ENCODE measurements at regions not wholly inside any gene's neighbourhood (a gene's known extent, or its start where the extent isn't known, plus 50 kb on each side); places are given as distances from the start of the nearest gene placed in this dataset.

- Histone ChIP-seq H3K4me3 (ENCODE audit: low read depth, low read length) (no peak overlapping the region), H3K27me3 (ENCODE audit: control insufficient read depth, insufficient read depth, low read length) (peaks cover 4% of the 10 kb centered on the region), H3K27ac (ENCODE audit: low read depth, low read length) (no peak overlapping the region), H3K9me3 (ENCODE audit: control insufficient read depth, insufficient read depth, low read length) (no peaks in the 10 kb centered on the region)
- ChIA-PET POLR2A (no interaction called here), CTCF (no interaction called here)
- no peak for TF ChIP-seq CTCF (IDR thresholded peaks at IDR 0.05; ENCODE audit: low read depth, low read length)
- no peak for DNase-seq (ENCODE audit: low read depth, low spot score)
These were observed 130.3 kb upstream of the ATP1A1 start for GRCh38 chr1:116242741-116243140.

- no peaks in the 10 kb centered on the region for H3K9me3 ChIP-seq (ENCODE audit: control insufficient read depth, insufficient read depth, low read length)
- no peak for DNase-seq (ENCODE audit: low read depth, low spot score)
- CTCF ChIA-PET, result no interaction called here
- TF ChIP-seq CTCF (IDR thresholded peaks at IDR 0.05; ENCODE audit: low read depth, low read length), result no peak
- H3K4me3 ChIP-seq (ENCODE audit: low read depth, low read length), result no peak overlapping the region
- H3K27me3 ChIP-seq (ENCODE audit: control insufficient read depth, insufficient read depth, low read length), result peaks cover 4% of the 10 kb centered on the region
- no peak overlapping the region for H3K27ac ChIP-seq (ENCODE audit: low read depth, low read length)
- POLR2A ChIA-PET, result no interaction called here
These were observed 129.6 kb upstream of the ATP1A1 start for GRCh38 chr1:116243333-116244054.

GRCh38 chr1:116246174-116246573 lies 126.9 kb upstream of the ATP1A1 start:
- Histone ChIP-seq H3K9me3 (ENCODE audit: control insufficient read depth, insufficient read depth, low read length) (no peaks in the 10 kb centered on the region), H3K27ac (ENCODE audit: low read depth, low read length) (no peak overlapping the region), H3K4me3 (ENCODE audit: low read depth, low read length) (no peak overlapping the region), H3K27me3 (ENCODE audit: control insufficient read depth, insufficient read depth, low read length) (peaks cover 2% of the 10 kb centered on the region)
- ChIA-PET CTCF (no interaction called here), POLR2A (no interaction called here)
- no peak for TF ChIP-seq CTCF (IDR thresholded peaks at IDR 0.05; ENCODE audit: low read depth, low read length)
- no peak for DNase-seq (ENCODE audit: low read depth, low spot score)

GRCh38 chr1:116252271-116252670 lies 120.8 kb upstream of the ATP1A1 start:
- DNase-seq (ENCODE audit: low read depth, low spot score), result no peak
- TF ChIP-seq CTCF (IDR thresholded peaks at IDR 0.05; ENCODE audit: low read depth, low read length), result no peak
- ChIA-PET POLR2A (no interaction called here), CTCF (no interaction called here)
- Histone ChIP-seq H3K4me3 (ENCODE audit: low read depth, low read length) (no peak overlapping the region), H3K27ac (ENCODE audit: low read depth, low read length) (no peak overlapping the region), H3K9me3 (ENCODE audit: control insufficient read depth, insufficient read depth, low read length) (no peaks in the 10 kb centered on the region), H3K27me3 (ENCODE audit: control insufficient read depth, insufficient read depth, low read length) (peaks cover 2% of the 10 kb centered on the region)

GRCh38 chr1:116252785-116253184 lies 120.3 kb upstream of the ATP1A1 start:
- CTCF ChIA-PET, result no interaction called here
- POLR2A ChIA-PET, result no interaction called here
- no peak overlapping the region for H3K4me3 ChIP-seq (ENCODE audit: low read depth, low read length)
- no peaks in the 10 kb centered on the region for H3K9me3 ChIP-seq (ENCODE audit: control insufficient read depth, insufficient read depth, low read length)
- DNase-seq (ENCODE audit: low read depth, low spot score), result no peak
- no peaks in the 10 kb centered on the region for H3K27me3 ChIP-seq (ENCODE audit: control insufficient read depth, insufficient read depth, low read length)
- no peak for TF ChIP-seq CTCF (IDR thresholded peaks at IDR 0.05; ENCODE audit: low read depth, low read length)
- no peak overlapping the region for H3K27ac ChIP-seq (ENCODE audit: low read depth, low read length)
